GM19239 (cell line): ENCODE measurements at regions not wholly inside any gene's neighbourhood (a gene's known extent, or its start where the extent isn't known, plus 50 kb on each side); places are given as distances from the start of the nearest gene placed in this dataset.
"Not testable (repeated sequence)": the region's sequence is repeated elsewhere in the genome, so short reads cannot be mapped to it uniquely, and the experiment has no call there.

ENCODE experiments used
- DNase-seq: peaks from one replicate; pipeline ENCODE4 v3.0.0; 2011; ENCODE audit warnings: low spot score; ENCODE audit not compliant: insufficient read length
- FAIRE-seq: peaks from 2 replicates; lab custom pipeline; 2011; peaks lifted over from hg19 to GRCh38; lab: Jason Lieb, UNC

GRCh38 chr1:95730986-95731385 lies 497.0 kb downstream of the RWDD3 start:
- FAIRE-seq (no peak), DNase-seq (no peak)

GRCh38 chr1:95731466-95731865 lies 497.5 kb downstream of the RWDD3 start:
- no peak for FAIRE-seq
- no peak for DNase-seq

GRCh38 chr1:95733031-95733430 lies 499.0 kb downstream of the RWDD3 start:
- no peak for DNase-seq
- no peak for FAIRE-seq

GRCh38 chr1:95733671-95734070 lies 499.7 kb downstream of the RWDD3 start:
- FAIRE-seq (no peak), DNase-seq (no peak)

GRCh38 chr1:95734560-95734959 lies 500.6 kb downstream of the RWDD3 start:
- FAIRE-seq (no peak), DNase-seq (no peak)

GRCh38 chr1:95742591-95743089 lies 508.6 kb downstream of the RWDD3 start:
- DNase-seq = no peak
- FAIRE-seq = no peak

GRCh38 chr1:95744731-95745130 lies 510.7 kb downstream of the RWDD3 start:
- FAIRE-seq (no peak), DNase-seq (no peak)

GRCh38 chr1:95752515-95753381 lies 518.7 kb downstream of the RWDD3 start:
- DNase-seq = no peak
- no peak for FAIRE-seq

GRCh38 chr1:95753382-95754016 lies 519.5 kb downstream of the RWDD3 start:
- FAIRE-seq (no peak), DNase-seq (no peak)

- no peak for FAIRE-seq
- DNase-seq = no peak
Measured at GRCh38 chr1:95754412-95754811, 520.4 kb downstream of the RWDD3 start.

- no peak for FAIRE-seq
- no peak for DNase-seq
Measured at GRCh38 chr1:95766036-95766435, 532.0 kb downstream of the RWDD3 start.

- DNase-seq (no peak), FAIRE-seq (no peak)
Measured at GRCh38 chr1:95770581-95770980, 536.6 kb downstream of the RWDD3 start.

- FAIRE-seq = no peak
Measured at GRCh38 chr1:95778217-95778616, 544.2 kb downstream of the RWDD3 start.

GRCh38 chr1:95780836-95781235 lies 546.8 kb downstream of the RWDD3 start:
- FAIRE-seq = no peak

More at GRCh38 chr1:95778217-95778616, 544.2 kb downstream of the RWDD3 start:
- no peak for DNase-seq

GRCh38 chr1:95790136-95790535 lies 556.1 kb downstream of the RWDD3 start:
- no peak for DNase-seq
- no peak for FAIRE-seq

More at GRCh38 chr1:95780836-95781235, 546.8 kb downstream of the RWDD3 start:
- DNase-seq = no peak

GRCh38 chr1:95793893-95794292 lies 559.9 kb downstream of the RWDD3 start:
- FAIRE-seq (no peak), DNase-seq (no peak)

- not testable (repeated sequence) for FAIRE-seq
Measured at GRCh38 chr1:95797761-95798160, 563.8 kb downstream of the RWDD3 start.

GRCh38 chr1:95806171-95806570 lies 572.2 kb downstream of the RWDD3 start:
- FAIRE-seq (no peak), DNase-seq (no peak)

More at GRCh38 chr1:95797761-95798160, 563.8 kb downstream of the RWDD3 start:
- DNase-seq = not testable (repeated sequence)

- no peak for FAIRE-seq
- no peak for DNase-seq
Measured at GRCh38 chr1:95809391-95809790, 575.4 kb downstream of the RWDD3 start.

- FAIRE-seq (no peak), DNase-seq (no peak)
Measured at GRCh38 chr1:95815511-95815910, 581.5 kb downstream of the RWDD3 start.

GRCh38 chr1:95829556-95829955 lies 595.5 kb downstream of the RWDD3 start:
- no peak for DNase-seq
- no peak for FAIRE-seq
